Vagina (tissue), 2 donors: ENCODE measurements at regions not wholly inside any gene's neighbourhood (a gene's known extent, or its start where the extent isn't known, plus 50 kb on each side); places are given as distances from the start of the nearest gene placed in this dataset.

Source experiments
- DNase-seq, 2 donors: peaks; one replicate each; pipeline ENCODE4 v3.0.0-alpha.2; 2017; ENCODE audit errors: extremely low spot score in 2 of 2
- H3K27ac ChIP-seq: fragments of 200-600 bp; sonication (generic); one replicate; pipeline ENCODE4 v1.5.1; 2019
- H3K27me3 ChIP-seq: fragments of 200-600 bp; sonication (generic); one replicate; pipeline ENCODE4 v1.5.1; 2019
- H3K36me3 ChIP-seq, 2 donors: fragments of 200-600 bp; sonication (generic); one replicate each; pipeline ENCODE4 v1.5.1; 2017 to 2019
- H3K4me1 ChIP-seq: fragments of 200-600 bp; sonication (generic); one replicate; pipeline ENCODE4 v1.5.1; 2019
- H3K4me3 ChIP-seq, 2 donors: fragments of 200-600 bp; sonication (generic); 1 replicate in 1 of 2; 2 replicates in 1 of 2; pipeline ENCODE4 v1.5.1; 2016 to 2019
- H3K9me3 ChIP-seq: fragments of 200-600 bp; sonication (generic); one replicate; pipeline ENCODE4 v1.5.1; 2019
- POLR2A ChIP-seq, 2 donors: fragments of 450-650 bp; IDR thresholded peaks; one replicate each; pipeline ENCODE4 v1.6.1; 2017; ENCODE audit warnings: antibody characterized with exemption in 2 of 2, mild to moderate bottlenecking in 2 of 2, moderate library complexity in 2 of 2
- POLR2AphosphoS5 ChIP-seq, 2 donors: sonication (generic); formaldehyde crosslinking; IDR thresholded peaks; one replicate each; pipeline ENCODE4 v1.9.0; 2017; ENCODE audit warnings: antibody characterized with exemption in 2 of 2, mild to moderate bottlenecking in 2 of 2, low read depth in 1 of 2; ENCODE audit not compliant: insufficient read depth in 1 of 2
- intact Hi-C: fragments of 100-400 bp; cut with DNase I; formaldehyde crosslinking; loops from one replicate; pipeline ENCODE4 v1.15.1; 2023
- TF ChIP-seq, protein P1 (sequence below), 3 experiments: fragments of 450-650 bp in 2 of 3; fragments of 200-600 bp in 1 of 3; sonication (generic) in 1 of 3; IDR thresholded peaks; one replicate each; pipeline ENCODE4 v1.5.1; 2017 to 2019; ENCODE audit warnings: antibody characterized with exemption in 3 of 3, mild to moderate bottlenecking in 2 of 3, moderate library complexity in 2 of 3

DNA sequence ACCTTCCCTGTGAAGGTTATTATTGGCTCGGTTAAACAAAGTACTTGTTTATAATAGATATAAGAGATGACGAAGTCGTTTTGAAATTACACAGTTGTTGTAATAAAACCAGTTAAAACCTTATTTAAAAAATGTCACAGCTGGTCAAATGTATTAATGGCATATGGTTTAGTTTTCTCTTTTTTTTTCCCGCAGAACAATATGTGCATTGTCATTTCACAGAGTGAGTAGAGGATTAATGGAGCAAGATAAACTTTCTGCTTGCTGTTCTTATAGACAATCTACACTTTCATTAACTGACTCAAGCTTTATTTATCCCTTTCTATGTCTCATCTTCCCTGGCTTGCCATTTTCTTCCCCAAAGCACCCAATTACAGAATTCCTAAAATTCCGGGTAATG is 404.3 kb upstream of the NPVF start:
- intact Hi-C loops = no loop called here
- Histone ChIP-seq H3K27me3 (no peaks in the 10 kb centered on the region), H3K9me3 (no peaks in the 10 kb centered on the region), H3K36me3 (no peaks in the 10 kb centered on the region), H3K4me1 (no peaks in the 10 kb centered on the region), H3K27ac (no peak overlapping the region), H3K4me3 (no peak overlapping the region)
- no peak for DNase-seq
- TF ChIP-seq POLR2A (IDR thresholded peaks at IDR 0.05) (no peak), POLR2AphosphoS5 (IDR thresholded peaks at IDR 0.05; ENCODE audit: insufficient read depth in 1 of 2, low read depth in 1 of 2) (no peak)
- TF ChIP-seq, protein P1, sequence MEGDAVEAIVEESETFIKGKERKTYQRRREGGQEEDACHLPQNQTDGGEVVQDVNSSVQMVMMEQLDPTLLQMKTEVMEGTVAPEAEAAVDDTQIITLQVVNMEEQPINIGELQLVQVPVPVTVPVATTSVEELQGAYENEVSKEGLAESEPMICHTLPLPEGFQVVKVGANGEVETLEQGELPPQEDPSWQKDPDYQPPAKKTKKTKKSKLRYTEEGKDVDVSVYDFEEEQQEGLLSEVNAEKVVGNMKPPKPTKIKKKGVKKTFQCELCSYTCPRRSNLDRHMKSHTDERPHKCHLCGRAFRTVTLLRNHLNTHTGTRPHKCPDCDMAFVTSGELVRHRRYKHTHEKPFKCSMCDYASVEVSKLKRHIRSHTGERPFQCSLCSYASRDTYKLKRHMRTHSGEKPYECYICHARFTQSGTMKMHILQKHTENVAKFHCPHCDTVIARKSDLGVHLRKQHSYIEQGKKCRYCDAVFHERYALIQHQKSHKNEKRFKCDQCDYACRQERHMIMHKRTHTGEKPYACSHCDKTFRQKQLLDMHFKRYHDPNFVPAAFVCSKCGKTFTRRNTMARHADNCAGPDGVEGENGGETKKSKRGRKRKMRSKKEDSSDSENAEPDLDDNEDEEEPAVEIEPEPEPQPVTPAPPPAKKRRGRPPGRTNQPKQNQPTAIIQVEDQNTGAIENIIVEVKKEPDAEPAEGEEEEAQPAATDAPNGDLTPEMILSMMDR (IDR thresholded peaks at IDR 0.05) = no peak

DNA sequence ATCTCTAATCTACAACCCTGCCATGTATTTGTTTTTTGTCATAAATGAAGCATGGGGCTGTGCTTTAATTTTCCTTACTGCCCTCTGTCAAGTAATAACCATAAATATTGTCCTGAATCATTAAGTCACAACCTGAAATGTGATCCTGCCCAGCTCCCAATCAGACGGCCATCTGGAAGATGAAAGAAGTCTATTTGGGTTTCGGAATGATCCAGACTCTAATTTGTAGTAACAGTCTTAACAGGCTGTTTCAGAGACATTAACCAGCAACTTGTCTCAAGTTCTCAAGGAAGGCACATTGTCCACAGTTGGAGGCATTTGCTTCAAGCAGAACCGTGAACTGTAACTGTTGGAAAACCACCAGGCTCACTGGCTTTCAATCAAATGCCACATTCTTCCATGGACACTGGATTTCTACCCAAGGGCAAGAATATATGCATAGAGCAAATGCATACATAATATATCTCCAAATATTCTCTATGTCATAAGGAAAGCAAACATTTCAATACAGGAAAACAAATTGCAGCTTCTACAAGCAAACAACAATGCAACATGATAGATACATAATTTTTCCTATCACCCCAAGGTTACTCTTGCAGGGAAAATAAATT is 405.2 kb upstream of the NPVF start:
- Histone ChIP-seq H3K36me3 (no peaks in the 10 kb centered on the region), H3K4me1 (no peaks in the 10 kb centered on the region), H3K9me3 (no peaks in the 10 kb centered on the region), H3K27ac (no peak overlapping the region), H3K27me3 (no peaks in the 10 kb centered on the region), H3K4me3 (no peak overlapping the region)
- intact Hi-C loops = no loop called here
- no peak for DNase-seq
- TF ChIP-seq, protein P1 (IDR thresholded peaks at IDR 0.05) = no peak
- no peak for TF ChIP-seq POLR2A (IDR thresholded peaks at IDR 0.05)
- no peak for TF ChIP-seq POLR2AphosphoS5 (IDR thresholded peaks at IDR 0.05; ENCODE audit: insufficient read depth in 1 of 2, low read depth in 1 of 2)

DNA sequence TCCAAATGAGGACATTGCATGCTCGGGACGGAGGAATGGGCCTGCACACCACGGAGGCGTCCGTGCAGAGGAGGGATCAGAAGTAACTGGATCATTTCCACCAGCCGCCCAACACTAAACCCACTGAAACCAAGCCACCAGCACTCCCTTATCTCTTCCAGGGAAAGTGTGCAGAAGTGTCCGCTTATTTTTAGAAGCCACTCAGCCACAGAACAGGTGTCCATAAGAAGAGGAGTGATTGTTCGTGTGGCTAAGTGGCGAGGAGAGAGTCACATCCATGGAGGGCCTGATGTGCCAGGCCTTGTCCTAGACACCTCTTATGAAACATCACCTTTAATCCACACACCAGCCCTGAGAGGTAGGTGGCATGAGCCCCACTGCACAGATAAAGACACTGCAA is 407.9 kb upstream of the NPVF start:
- Histone ChIP-seq H3K9me3 (no peaks in the 10 kb centered on the region), H3K27me3 (no peaks in the 10 kb centered on the region), H3K4me3 (no peak overlapping the region), H3K4me1 (no peaks in the 10 kb centered on the region), H3K36me3 (no peaks in the 10 kb centered on the region), H3K27ac (no peak overlapping the region)
- no peak for DNase-seq
- intact Hi-C loops = no loop called here
- TF ChIP-seq POLR2AphosphoS5 (IDR thresholded peaks at IDR 0.05; ENCODE audit: insufficient read depth in 1 of 2, low read depth in 1 of 2) (no peak), POLR2A (IDR thresholded peaks at IDR 0.05) (no peak)
- TF ChIP-seq, protein P1 (IDR thresholded peaks at IDR 0.05) = no peak

DNA sequence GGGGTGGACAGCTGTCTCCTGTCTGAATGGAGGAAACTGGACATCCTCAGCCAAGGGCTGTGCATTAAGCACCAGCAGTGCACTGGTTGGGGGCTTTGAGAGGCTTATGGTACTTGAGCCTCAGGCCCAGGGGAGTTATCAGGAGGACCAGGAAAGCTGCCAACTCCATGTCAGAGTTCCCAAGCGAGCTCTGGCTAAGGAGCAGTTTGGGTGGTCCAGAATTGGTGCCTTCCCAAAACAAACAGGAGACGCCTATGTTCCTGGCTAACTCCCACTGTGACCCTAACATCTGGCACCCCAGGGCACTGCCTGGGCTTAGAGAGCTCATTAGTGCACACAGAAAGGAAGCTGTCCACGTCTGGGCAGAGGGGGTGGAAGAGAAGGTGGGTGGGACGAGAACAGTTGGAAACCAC is 408.6 kb upstream of the NPVF start:
- Histone ChIP-seq H3K36me3 (no peaks in the 10 kb centered on the region), H3K4me3 (no peak overlapping the region), H3K4me1 (no peaks in the 10 kb centered on the region), H3K27ac (no peak overlapping the region), H3K27me3 (no peaks in the 10 kb centered on the region), H3K9me3 (no peaks in the 10 kb centered on the region)
- intact Hi-C loops = no loop called here
- DNase-seq = no peak
- no peak for TF ChIP-seq POLR2A (IDR thresholded peaks at IDR 0.05)
- TF ChIP-seq, protein P1 (IDR thresholded peaks at IDR 0.05) = no peak
- no peak for TF ChIP-seq POLR2AphosphoS5 (IDR thresholded peaks at IDR 0.05; ENCODE audit: insufficient read depth in 1 of 2, low read depth in 1 of 2)

DNA sequence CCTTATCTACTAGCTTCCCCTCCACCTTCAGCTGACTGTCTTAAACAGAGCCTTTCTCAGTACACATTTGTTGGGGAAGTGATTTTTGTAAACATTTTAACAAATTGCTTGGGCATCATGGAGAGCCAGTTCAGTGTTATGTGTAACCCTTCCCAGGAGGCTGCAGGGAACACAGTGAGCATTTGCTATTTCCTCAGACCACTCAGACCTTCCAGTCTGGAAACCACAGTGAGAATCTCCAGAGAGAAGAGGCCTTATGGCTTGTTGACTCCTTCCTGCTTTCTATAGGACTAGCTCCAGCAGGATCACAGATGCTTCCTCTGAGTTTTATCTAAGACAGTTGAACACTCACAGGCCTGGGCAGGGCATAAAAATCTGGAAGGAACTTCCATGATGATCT is 409.8 kb upstream of the NPVF start:
- intact Hi-C loops = no loop called here
- no peak overlapping the region for H3K4me3 ChIP-seq
- no peak overlapping the region for H3K27ac ChIP-seq
- H3K36me3 ChIP-seq = no peaks in the 10 kb centered on the region
- no peaks in the 10 kb centered on the region for H3K27me3 ChIP-seq
- TF ChIP-seq POLR2A (IDR thresholded peaks at IDR 0.05) (no peak), POLR2AphosphoS5 (IDR thresholded peaks at IDR 0.05; ENCODE audit: insufficient read depth in 1 of 2, low read depth in 1 of 2) (no peak)
- TF ChIP-seq, protein P1 (IDR thresholded peaks at IDR 0.05) = no peak
- no peaks in the 10 kb centered on the region for H3K4me1 ChIP-seq
- H3K9me3 ChIP-seq = no peaks in the 10 kb centered on the region
- DNase-seq = no peak
